ENCODE measurements at regions not wholly inside any gene's neighbourhood (a gene's known extent, or its start where the extent isn't known, plus 50 kb on each side); places are given as distances from the start of the nearest gene placed in this dataset.

GRCh38 chr20:39268491-39268951, 306.4 kb downstream of the DHX35 start:
- Histone ChIP-seq H3K27ac (ENCODE audit: low read length) (no peak overlapping the region), H3K27me3 (ENCODE audit: control insufficient read depth, insufficient read depth, low read length) (no peaks in the 10 kb centered on the region), H3K4me1 (ENCODE audit: control insufficient read depth, low read depth, low read length) (no peaks in the 10 kb centered on the region), H3K36me3 (ENCODE audit: control insufficient read depth, low read depth, low read length) (no peaks in the 10 kb centered on the region), H3K4me3 (ENCODE audit: low read length) (no peak overlapping the region), H3K9ac (ENCODE audit: low read length) (no peak overlapping the region), H3K9me3 (ENCODE audit: control insufficient read depth, low read depth, low read length) (no peaks in the 10 kb centered on the region)

- no peaks in the 10 kb centered on the region for H3K4me1 ChIP-seq (ENCODE audit: control insufficient read depth, low read depth, low read length)
- no peaks in the 10 kb centered on the region for H3K27me3 ChIP-seq (ENCODE audit: control insufficient read depth, insufficient read depth, low read length)
- no peak overlapping the region for H3K27ac ChIP-seq (ENCODE audit: low read length)
- H3K9ac ChIP-seq (ENCODE audit: low read length) = no peak overlapping the region
- no peaks in the 10 kb centered on the region for H3K36me3 ChIP-seq (ENCODE audit: control insufficient read depth, low read depth, low read length)
- no peak overlapping the region for H3K4me3 ChIP-seq (ENCODE audit: low read length)
- H3K9me3 ChIP-seq (ENCODE audit: control insufficient read depth, low read depth, low read length) = no peaks in the 10 kb centered on the region
Measured at GRCh38 chr20:39266989-39267388, 304.8 kb downstream of the DHX35 start.

- no peaks in the 10 kb centered on the region for H3K9me3 ChIP-seq (ENCODE audit: control insufficient read depth, low read depth, low read length)
- H3K9ac ChIP-seq (ENCODE audit: low read length) = no peak overlapping the region
- no peaks in the 10 kb centered on the region for H3K27me3 ChIP-seq (ENCODE audit: control insufficient read depth, insufficient read depth, low read length)
- no peaks in the 10 kb centered on the region for H3K4me1 ChIP-seq (ENCODE audit: control insufficient read depth, low read depth, low read length)
- H3K36me3 ChIP-seq (ENCODE audit: control insufficient read depth, low read depth, low read length) = no peaks in the 10 kb centered on the region
- H3K27ac ChIP-seq (ENCODE audit: low read length) = no peak overlapping the region
- H3K4me3 ChIP-seq (ENCODE audit: low read length) = no peak overlapping the region
Measured at GRCh38 chr20:39264506-39265172, 302.5 kb downstream of the DHX35 start.

GRCh38 chr20:39263076-39263475, 300.9 kb downstream of the DHX35 start:
- Histone ChIP-seq H3K9ac (ENCODE audit: low read length) (no peak overlapping the region), H3K27me3 (ENCODE audit: control insufficient read depth, insufficient read depth, low read length) (no peaks in the 10 kb centered on the region), H3K9me3 (ENCODE audit: control insufficient read depth, low read depth, low read length) (no peaks in the 10 kb centered on the region), H3K4me1 (ENCODE audit: control insufficient read depth, low read depth, low read length) (no peaks in the 10 kb centered on the region), H3K27ac (ENCODE audit: low read length) (no peak overlapping the region), H3K4me3 (ENCODE audit: low read length) (no peak overlapping the region), H3K36me3 (ENCODE audit: control insufficient read depth, low read depth, low read length) (no peaks in the 10 kb centered on the region)

GRCh38 chr20:39259808-39260207, 297.7 kb downstream of the DHX35 start:
- Histone ChIP-seq H3K27ac (ENCODE audit: low read length) (no peak overlapping the region), H3K27me3 (ENCODE audit: control insufficient read depth, insufficient read depth, low read length) (no peaks in the 10 kb centered on the region), H3K4me3 (ENCODE audit: low read length) (no peak overlapping the region), H3K9me3 (ENCODE audit: control insufficient read depth, low read depth, low read length) (no peaks in the 10 kb centered on the region), H3K36me3 (ENCODE audit: control insufficient read depth, low read depth, low read length) (no peaks in the 10 kb centered on the region), H3K9ac (ENCODE audit: low read length) (no peak overlapping the region), H3K4me1 (ENCODE audit: control insufficient read depth, low read depth, low read length) (no peaks in the 10 kb centered on the region)

GRCh38 chr20:39259010-39259803, 297.1 kb downstream of the DHX35 start:
- Histone ChIP-seq H3K4me3 (ENCODE audit: low read length) (no peak overlapping the region), H3K36me3 (ENCODE audit: control insufficient read depth, low read depth, low read length) (no peaks in the 10 kb centered on the region), H3K9me3 (ENCODE audit: control insufficient read depth, low read depth, low read length) (no peaks in the 10 kb centered on the region), H3K27ac (ENCODE audit: low read length) (no peak overlapping the region), H3K27me3 (ENCODE audit: control insufficient read depth, insufficient read depth, low read length) (no peaks in the 10 kb centered on the region), H3K9ac (ENCODE audit: low read length) (no peak overlapping the region), H3K4me1 (ENCODE audit: control insufficient read depth, low read depth, low read length) (no peaks in the 10 kb centered on the region)

GRCh38 chr20:39258253-39258652, 296.1 kb downstream of the DHX35 start:
- Histone ChIP-seq H3K4me3 (ENCODE audit: low read length) (no peak overlapping the region), H3K9me3 (ENCODE audit: control insufficient read depth, low read depth, low read length) (no peaks in the 10 kb centered on the region), H3K9ac (ENCODE audit: low read length) (no peak overlapping the region), H3K4me1 (ENCODE audit: control insufficient read depth, low read depth, low read length) (no peaks in the 10 kb centered on the region), H3K27ac (ENCODE audit: low read length) (no peak overlapping the region), H3K36me3 (ENCODE audit: control insufficient read depth, low read depth, low read length) (no peaks in the 10 kb centered on the region), H3K27me3 (ENCODE audit: control insufficient read depth, insufficient read depth, low read length) (no peaks in the 10 kb centered on the region)

- no peaks in the 10 kb centered on the region for H3K27me3 ChIP-seq (ENCODE audit: control insufficient read depth, insufficient read depth, low read length)
Measured at GRCh38 chr20:39253051-39253755, 291.1 kb downstream of the DHX35 start.

GRCh38 chr20:39252035-39252434, 289.9 kb downstream of the DHX35 start:
- no peak overlapping the region for H3K4me3 ChIP-seq (ENCODE audit: low read length)

More at GRCh38 chr20:39253051-39253755, 291.1 kb downstream of the DHX35 start:
- H3K9me3 ChIP-seq (ENCODE audit: control insufficient read depth, low read depth, low read length) = no peaks in the 10 kb centered on the region
- H3K36me3 ChIP-seq (ENCODE audit: control insufficient read depth, low read depth, low read length) = no peaks in the 10 kb centered on the region
- no peaks in the 10 kb centered on the region for H3K4me1 ChIP-seq (ENCODE audit: control insufficient read depth, low read depth, low read length)
- no peak overlapping the region for H3K27ac ChIP-seq (ENCODE audit: low read length)
- H3K9ac ChIP-seq (ENCODE audit: low read length) = no peak overlapping the region
- no peak overlapping the region for H3K4me3 ChIP-seq (ENCODE audit: low read length)

GRCh38 chr20:39249798-39250197, 287.7 kb downstream of the DHX35 start:
- Histone ChIP-seq H3K27ac (ENCODE audit: low read length) (no peak overlapping the region), H3K4me1 (ENCODE audit: control insufficient read depth, low read depth, low read length) (no peaks in the 10 kb centered on the region), H3K4me3 (ENCODE audit: low read length) (no peak overlapping the region), H3K9ac (ENCODE audit: low read length) (no peak overlapping the region), H3K27me3 (ENCODE audit: control insufficient read depth, insufficient read depth, low read length) (no peaks in the 10 kb centered on the region), H3K36me3 (ENCODE audit: control insufficient read depth, low read depth, low read length) (no peaks in the 10 kb centered on the region), H3K9me3 (ENCODE audit: control insufficient read depth, low read depth, low read length) (no peaks in the 10 kb centered on the region)

More at GRCh38 chr20:39252035-39252434, 289.9 kb downstream of the DHX35 start:
- no peaks in the 10 kb centered on the region for H3K9me3 ChIP-seq (ENCODE audit: control insufficient read depth, low read depth, low read length)
- H3K27me3 ChIP-seq (ENCODE audit: control insufficient read depth, insufficient read depth, low read length) = no peaks in the 10 kb centered on the region
- H3K27ac ChIP-seq (ENCODE audit: low read length) = no peak overlapping the region
- H3K9ac ChIP-seq (ENCODE audit: low read length) = no peak overlapping the region
- no peaks in the 10 kb centered on the region for H3K4me1 ChIP-seq (ENCODE audit: control insufficient read depth, low read depth, low read length)
- no peaks in the 10 kb centered on the region for H3K36me3 ChIP-seq (ENCODE audit: control insufficient read depth, low read depth, low read length)

GRCh38 chr20:39248862-39249485, 286.8 kb downstream of the DHX35 start:
- no peaks in the 10 kb centered on the region for H3K9me3 ChIP-seq (ENCODE audit: control insufficient read depth, low read depth, low read length)
- H3K27me3 ChIP-seq (ENCODE audit: control insufficient read depth, insufficient read depth, low read length) = no peaks in the 10 kb centered on the region
- no peak overlapping the region for H3K27ac ChIP-seq (ENCODE audit: low read length)
- H3K4me1 ChIP-seq (ENCODE audit: control insufficient read depth, low read depth, low read length) = no peaks in the 10 kb centered on the region
- H3K9ac ChIP-seq (ENCODE audit: low read length) = no peak overlapping the region
- no peak overlapping the region for H3K4me3 ChIP-seq (ENCODE audit: low read length)
- H3K36me3 ChIP-seq (ENCODE audit: control insufficient read depth, low read depth, low read length) = no peaks in the 10 kb centered on the region
